SU-DHL-6 (cell line): ENCODE measurements at regions not wholly inside any gene's neighbourhood (a gene's known extent, or its start where the extent isn't known, plus 50 kb on each side); places are given as distances from the start of the nearest gene placed in this dataset.

Source experiments
- H2AFZ ChIP-seq: fragments of 200-600 bp; sonication (generic); 2 replicates; pipeline ENCODE4 v1.6.1; 2014; ENCODE audit warnings: low read depth, mild to moderate bottlenecking, moderate library complexity, mixed read lengths, antibody characterized with exemption, low read length; ENCODE audit not compliant: severe bottlenecking
- H3F3A ChIP-seq: fragments of 200-600 bp; shearing (Covaris generic); 2 replicates; pipeline ENCODE4 v1.6.0; 2016; ENCODE audit warnings: antibody characterized with exemption, mild to moderate bottlenecking; ENCODE audit not compliant: insufficient read depth
- H3K27ac ChIP-seq: fragments of 200-600 bp; sonication (generic); 2 replicates; pipeline ENCODE4 v1.5.1; 2016; ENCODE audit warnings: low read depth, mild to moderate bottlenecking, low read length, moderate library complexity, mixed read lengths
- H3K27me3 ChIP-seq: fragments of 200-600 bp; sonication (generic), shearing (Covaris generic); 2 replicates; pipeline ENCODE4 v1.6.0; 2014; ENCODE audit warnings: mild to moderate bottlenecking, low read length
- H3K36me3 ChIP-seq: fragments of 200-600 bp; sonication (generic); 2 replicates; pipeline ENCODE4 v1.6.1; 2014; ENCODE audit warnings: mild to moderate bottlenecking, low read length, mixed read lengths
- H3K4me2 ChIP-seq: fragments of 300-600, 200-600 bp; shearing (Covaris generic), sonication (generic); 2 replicates; pipeline ENCODE4 v1.6.0; 2014; ENCODE audit warnings: low read length, low read depth, mild to moderate bottlenecking; ENCODE audit not compliant: poor library complexity, severe bottlenecking
- H3K4me3 ChIP-seq: fragments of 200-600 bp; sonication (generic); 2 replicates; pipeline ENCODE4 v1.5.1; 2014; ENCODE audit warnings: antibody characterized with exemption, low read length, mild to moderate bottlenecking, mixed read lengths; ENCODE audit not compliant: insufficient read depth, poor library complexity, severe bottlenecking
- H3K79me2 ChIP-seq: fragments of 200-600 bp; sonication (generic); 2 replicates; pipeline ENCODE4 v1.6.1; 2014; ENCODE audit warnings: mild to moderate bottlenecking, low read length, moderate library complexity; ENCODE audit not compliant: insufficient read depth
- H3K9ac ChIP-seq: fragments of 200-600 bp; sonication (generic); 2 replicates; pipeline ENCODE4 v1.7.0; 2014; ENCODE audit warnings: mild to moderate bottlenecking, low read length
- H3K9me2 ChIP-seq: fragments of 200-600 bp; sonication (generic); replicated peaks from 2 replicates; pipeline ENCODE4 v1.6.1; 2014; ENCODE audit warnings: low read length; ENCODE audit not compliant: insufficient read depth
- H3K9me3 ChIP-seq: fragments of 200-600 bp; sonication (generic); 2 replicates; pipeline ENCODE4 v1.6.1; 2014; ENCODE audit warnings: low read length, mixed read lengths; ENCODE audit not compliant: insufficient read depth
- H4K20me1 ChIP-seq: fragments of 200-600 bp; sonication (generic); 2 replicates; pipeline ENCODE4 v1.6.1; 2014; ENCODE audit warnings: low read depth, mild to moderate bottlenecking, antibody characterized with exemption, low read length, moderate library complexity, mixed read lengths
- CTCF ChIP-seq: fragments of 200-600 bp; sonication (generic); IDR thresholded peaks from one replicate; pipeline ENCODE4 v1.5.1; 2017; ENCODE audit warnings: antibody characterized with exemption, mild to moderate bottlenecking, low read length, moderate library complexity; ENCODE audit not compliant: insufficient read depth, poor library complexity, severe bottlenecking
- EZH2phosphoT487 ChIP-seq: fragments of 200-600 bp; sonication (generic), shearing (Covaris generic); conservative IDR thresholded peaks from 2 replicates; pipeline ENCODE4 v1.6.1; 2018; ENCODE audit warnings: mild to moderate bottlenecking, antibody characterized with exemption, low read length, moderate library complexity, mixed read lengths

- no peak overlapping the region for H3K4me2 ChIP-seq
- H3K9me3 ChIP-seq = no peaks in the 10 kb centered on the region
- no peak overlapping the region for H2AFZ ChIP-seq
- H3K4me3 ChIP-seq = no peak overlapping the region
- no peaks in the 10 kb centered on the region for H3K36me3 ChIP-seq
- no peak overlapping the region for H3K9ac ChIP-seq
- H3K9me2 ChIP-seq = no peaks in the 10 kb centered on the region
- no peaks in the 10 kb centered on the region for H3K27me3 ChIP-seq
- no peak overlapping the region for H3K27ac ChIP-seq
- H3F3A ChIP-seq = no peaks in the 10 kb centered on the region
- H3K79me2 ChIP-seq = no peaks in the 10 kb centered on the region
- H4K20me1 ChIP-seq = no peaks in the 10 kb centered on the region
- TF ChIP-seq EZH2phosphoT487 = no peak
- no peak for TF ChIP-seq CTCF
Observed at GRCh38 chr12:78338054-78338785, 507.5 kb downstream of the NAV3 start.

- Histone ChIP-seq H2AFZ (no peak overlapping the region), H4K20me1 (no peaks in the 10 kb centered on the region), H3F3A (no peaks in the 10 kb centered on the region), H3K27ac (no peak overlapping the region), H3K27me3 (no peaks in the 10 kb centered on the region), H3K9me3 (no peaks in the 10 kb centered on the region), H3K36me3 (no peaks in the 10 kb centered on the region), H3K4me2 (no peak overlapping the region), H3K79me2 (no peaks in the 10 kb centered on the region), H3K9me2 (no peaks in the 10 kb centered on the region), H3K9ac (no peak overlapping the region), H3K4me3 (no peak overlapping the region)
- TF ChIP-seq CTCF = no peak
- TF ChIP-seq EZH2phosphoT487 = no peak
Observed at GRCh38 chr12:78340406-78340805, 509.7 kb downstream of the NAV3 start.

GRCh38 chr12:78343657-78344056 lies 513.0 kb downstream of the NAV3 start:
- no peaks in the 10 kb centered on the region for H4K20me1 ChIP-seq
- H3K4me2 ChIP-seq = no peak overlapping the region
- no peaks in the 10 kb centered on the region for H3K79me2 ChIP-seq
- no peaks in the 10 kb centered on the region for H3K9me2 ChIP-seq
- H3K9ac ChIP-seq = no peak overlapping the region
- TF ChIP-seq CTCF (no peak), EZH2phosphoT487 (no peak)
- H2AFZ ChIP-seq = no peak overlapping the region
- H3K27me3 ChIP-seq = no peaks in the 10 kb centered on the region
- H3K4me3 ChIP-seq = no peak overlapping the region
- H3F3A ChIP-seq = no peaks in the 10 kb centered on the region
- H3K9me3 ChIP-seq = no peaks in the 10 kb centered on the region
- H3K36me3 ChIP-seq = no peaks in the 10 kb centered on the region
- H3K27ac ChIP-seq = no peak overlapping the region
